Chondrocyte (in vitro differentiated cells): ENCODE measurements at regions not wholly inside any gene's neighbourhood (a gene's known extent, or its start where the extent isn't known, plus 50 kb on each side); places are given as distances from the start of the nearest gene placed in this dataset.

Source experiments
- DNase-seq: peaks from one replicate; pipeline ENCODE4 v3.0.0; 2021; ENCODE audit warnings: mixed read lengths, low spot score
- H3K27ac Mint-ChIP-seq: one replicate; pipeline ENCODE4 v1.8.0; 2021; ENCODE audit warnings: mild to moderate bottlenecking, moderate library complexity, mixed read lengths; ENCODE audit not compliant: unreplicated experiment
- H3K27me3 Mint-ChIP-seq: 2 replicates; pipeline ENCODE4 v1.8.0; 2021; ENCODE audit warnings: low read depth, mixed read lengths
- H3K36me3 Mint-ChIP-seq: 2 replicates; pipeline ENCODE4 v1.8.0; 2021; ENCODE audit warnings: low read depth, mixed read lengths
- H3K4me1 Mint-ChIP-seq: 2 replicates; pipeline ENCODE4 v1.8.0; 2021; ENCODE audit warnings: low read depth, mild to moderate bottlenecking, mixed read lengths
- H3K4me3 Mint-ChIP-seq: one replicate; pipeline ENCODE4 v1.8.0; 2021; ENCODE audit warnings: mild to moderate bottlenecking, moderate library complexity, mixed read lengths; ENCODE audit not compliant: unreplicated experiment
- H3K9me3 Mint-ChIP-seq: 2 replicates; pipeline ENCODE4 v1.8.0; 2021; ENCODE audit warnings: low read depth, mixed read lengths
- TF ChIP-seq, protein P1 (sequence below): fragments of 200-600 bp; sonication (generic); IDR thresholded peaks from 2 replicates; pipeline ENCODE4 v1.5.0; 2021; ENCODE audit warnings: antibody characterized with exemption, mild to moderate bottlenecking, moderate library complexity

DNA sequence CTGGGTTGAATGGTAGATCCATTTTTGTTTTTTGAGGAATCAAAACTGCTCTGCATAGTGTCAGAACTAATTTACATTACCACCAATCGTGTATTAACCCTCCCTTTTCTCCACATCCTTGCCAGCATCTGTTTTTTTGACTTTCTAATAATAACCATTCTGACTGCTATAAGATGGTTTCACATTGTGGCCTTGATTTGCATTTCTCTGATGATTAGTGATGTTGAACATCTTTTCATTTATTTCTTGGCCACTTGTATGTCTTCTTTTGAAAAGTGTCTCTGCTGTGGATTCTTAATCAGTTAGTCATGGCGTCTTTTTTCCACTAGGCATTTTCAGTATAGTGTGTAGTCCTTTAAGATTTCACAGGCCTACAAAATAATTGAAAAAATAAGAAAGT is 2144.3 kb upstream of the C9orf72 start:
- H3K9me3 Mint-ChIP-seq: peaks cover under 1% of the 10 kb centered on the region
- TF ChIP-seq, protein P1, sequence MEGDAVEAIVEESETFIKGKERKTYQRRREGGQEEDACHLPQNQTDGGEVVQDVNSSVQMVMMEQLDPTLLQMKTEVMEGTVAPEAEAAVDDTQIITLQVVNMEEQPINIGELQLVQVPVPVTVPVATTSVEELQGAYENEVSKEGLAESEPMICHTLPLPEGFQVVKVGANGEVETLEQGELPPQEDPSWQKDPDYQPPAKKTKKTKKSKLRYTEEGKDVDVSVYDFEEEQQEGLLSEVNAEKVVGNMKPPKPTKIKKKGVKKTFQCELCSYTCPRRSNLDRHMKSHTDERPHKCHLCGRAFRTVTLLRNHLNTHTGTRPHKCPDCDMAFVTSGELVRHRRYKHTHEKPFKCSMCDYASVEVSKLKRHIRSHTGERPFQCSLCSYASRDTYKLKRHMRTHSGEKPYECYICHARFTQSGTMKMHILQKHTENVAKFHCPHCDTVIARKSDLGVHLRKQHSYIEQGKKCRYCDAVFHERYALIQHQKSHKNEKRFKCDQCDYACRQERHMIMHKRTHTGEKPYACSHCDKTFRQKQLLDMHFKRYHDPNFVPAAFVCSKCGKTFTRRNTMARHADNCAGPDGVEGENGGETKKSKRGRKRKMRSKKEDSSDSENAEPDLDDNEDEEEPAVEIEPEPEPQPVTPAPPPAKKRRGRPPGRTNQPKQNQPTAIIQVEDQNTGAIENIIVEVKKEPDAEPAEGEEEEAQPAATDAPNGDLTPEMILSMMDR: no peak
- H3K27ac Mint-ChIP-seq: no peak overlapping the region
- peaks cover 1% of the 10 kb centered on the region for H3K27me3 Mint-ChIP-seq
- no peak overlapping the region for H3K4me3 Mint-ChIP-seq
- H3K36me3 Mint-ChIP-seq: no peaks in the 10 kb centered on the region
- H3K4me1 Mint-ChIP-seq: no peaks in the 10 kb centered on the region
- no peak for DNase-seq

GRCh38 chr9:29730163-29730562 is 2156.9 kb upstream of the C9orf72 start:
- Mint-ChIP-seq H3K27me3 (peaks cover 2% of the 10 kb centered on the region), H3K36me3 (no peaks in the 10 kb centered on the region), H3K4me3 (no peak overlapping the region)

DNA sequence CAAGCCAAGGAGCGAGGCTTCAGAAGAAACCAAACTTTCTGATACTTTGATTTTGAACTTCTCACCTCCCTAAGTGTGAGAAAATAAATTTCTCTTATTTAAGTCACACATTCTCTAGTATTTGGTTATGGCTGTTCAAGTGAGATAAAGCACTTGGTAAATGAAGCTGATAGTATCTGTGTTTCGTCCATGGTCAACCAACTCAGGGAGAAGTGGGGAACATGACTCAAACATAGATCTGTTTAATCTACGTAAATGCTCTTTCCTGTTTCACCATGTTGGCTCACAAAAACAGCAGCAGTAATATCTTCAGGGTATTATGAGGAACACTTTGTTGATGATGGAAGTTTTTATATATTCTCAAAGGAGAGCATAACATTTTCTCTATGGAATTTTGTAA is 2167.2 kb upstream of the C9orf72 start:
- TF ChIP-seq, protein P1: no peak
- no peaks in the 10 kb centered on the region for H3K9me3 Mint-ChIP-seq
- no peak overlapping the region for H3K27ac Mint-ChIP-seq
- DNase-seq: no peak
- H3K27me3 Mint-ChIP-seq: no peaks in the 10 kb centered on the region
- H3K36me3 Mint-ChIP-seq: no peaks in the 10 kb centered on the region
- H3K4me3 Mint-ChIP-seq: no peak overlapping the region
- H3K4me1 Mint-ChIP-seq: no peaks in the 10 kb centered on the region

More at GRCh38 chr9:29730163-29730562, 2156.9 kb upstream of the C9orf72 start:
- Mint-ChIP-seq H3K4me1 (no peaks in the 10 kb centered on the region), H3K27ac (no peak overlapping the region), H3K9me3 (peaks cover 16% of the 10 kb centered on the region)
- TF ChIP-seq, protein P1: no peak
- DNase-seq: no peak

GRCh38 chr9:29741169-29741568 is 2167.9 kb upstream of the C9orf72 start:
- Mint-ChIP-seq H3K4me1 (no peaks in the 10 kb centered on the region), H3K27ac (no peak overlapping the region), H3K36me3 (no peaks in the 10 kb centered on the region), H3K27me3 (no peaks in the 10 kb centered on the region), H3K4me3 (no peak overlapping the region), H3K9me3 (no peaks in the 10 kb centered on the region)
- DNase-seq: no peak
- TF ChIP-seq, protein P1: no peak

GRCh38 chr9:29750062-29750461 is 2176.8 kb upstream of the C9orf72 start:
- H3K4me3 Mint-ChIP-seq: no peak overlapping the region
- H3K4me1 Mint-ChIP-seq: peaks cover 27% of the 10 kb centered on the region
- TF ChIP-seq, protein P1: no peak
- no peaks in the 10 kb centered on the region for H3K36me3 Mint-ChIP-seq
- no peak for DNase-seq
- peak overlapping the region; percentile 32 for H3K27ac Mint-ChIP-seq
- peaks cover 9% of the 10 kb centered on the region for H3K9me3 Mint-ChIP-seq
- H3K27me3 Mint-ChIP-seq: no peaks in the 10 kb centered on the region
